HEK293T (cell line): ENCODE measurements at regions not wholly inside any gene's neighbourhood (a gene's known extent, or its start where the extent isn't known, plus 50 kb on each side); places are given as distances from the start of the nearest gene placed in this dataset.
"Not testable (repeated sequence)": the region's sequence is repeated elsewhere in the genome, so short reads cannot be mapped to it uniquely, and the experiment has no call there.

Experiments used
- ARNT ChIP-seq: fragments of 450-650 bp; IDR thresholded peaks from 2 replicates; pipeline ENCODE4 v1.6.1; 2017; ENCODE audit warnings: mild to moderate bottlenecking
- BHLHE40 ChIP-seq: fragments of 450-650 bp; IDR thresholded peaks from 2 replicates; pipeline ENCODE4 v1.6.1; 2016; ENCODE audit warnings: mild to moderate bottlenecking, moderate library complexity, borderline replicate concordance
- FOXK2 ChIP-seq: fragments of 450-650 bp; IDR thresholded peaks from 2 replicates; pipeline ENCODE4 v1.6.1; 2016; ENCODE audit warnings: mild to moderate bottlenecking
- HDGF ChIP-seq: fragments of 450-650 bp; IDR thresholded peaks from 2 replicates; pipeline ENCODE4 v1.6.1; 2017; ENCODE audit warnings: antibody characterized with exemption, borderline replicate concordance
- NFRKB ChIP-seq: fragments of 450-650 bp; IDR thresholded peaks from 2 replicates; pipeline ENCODE4 v1.6.1; 2016; ENCODE audit warnings: mild to moderate bottlenecking, moderate library complexity
- TARDBP ChIP-seq: fragments of 450-650 bp; IDR thresholded peaks from 2 replicates; pipeline ENCODE4 v1.6.1; 2016

DNA sequence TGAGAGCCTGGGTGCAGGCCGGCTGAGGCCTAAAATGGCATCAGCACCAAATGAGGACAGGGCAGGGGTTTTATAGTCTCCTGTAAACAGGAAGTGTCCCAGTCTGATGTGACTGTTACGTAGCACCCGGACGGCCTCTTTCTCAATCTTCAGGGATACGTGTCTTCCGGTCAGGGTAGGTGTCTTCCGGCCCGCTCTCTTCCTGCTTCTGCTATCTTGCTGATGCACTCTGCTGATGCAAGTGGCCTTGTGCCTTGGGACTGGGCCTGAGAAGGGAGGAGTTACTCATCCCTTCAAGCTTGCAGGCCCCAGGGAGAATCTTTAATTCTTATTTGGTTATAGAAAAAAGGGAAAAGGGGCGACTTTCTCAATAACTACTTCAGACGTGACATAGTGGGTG is 172.1 kb upstream of the STK26 start:
- TF ChIP-seq HDGF, BHLHE40, TARDBP, NFRKB, FOXK2, ARNT: not testable (repeated sequence)
